ENCODE measurements at regions not wholly inside any gene's neighbourhood (a gene's known extent, or its start where the extent isn't known, plus 50 kb on each side); places are given as distances from the start of the nearest gene placed in this dataset.

GRCh38 chr13:83197316-83197715 lies 685.0 kb downstream of the SLITRK1 start:
- no peak for TF ChIP-seq CTCF (IDR thresholded peaks at IDR 0.05; ENCODE audit: insufficient read depth, low read length, poor library complexity, severe bottlenecking)
- DNase-seq (ENCODE audit: low read depth) = no peak
- Histone ChIP-seq H3K36me3 (ENCODE audit: control insufficient read depth, insufficient read depth, low read length) (no peaks in the 10 kb centered on the region), H3K27me3 (ENCODE audit: control insufficient read depth, insufficient read depth, low read length) (no peaks in the 10 kb centered on the region), H3K4me3 (ENCODE audit: low read depth, low read length) (no peak overlapping the region)

- Histone ChIP-seq H3K4me3 (ENCODE audit: low read depth, low read length) (no peak overlapping the region), H3K36me3 (ENCODE audit: control insufficient read depth, insufficient read depth, low read length) (no peaks in the 10 kb centered on the region), H3K27me3 (ENCODE audit: control insufficient read depth, insufficient read depth, low read length) (no peaks in the 10 kb centered on the region)
- no peak for DNase-seq (ENCODE audit: low read depth)
- no peak for TF ChIP-seq CTCF (IDR thresholded peaks at IDR 0.05; ENCODE audit: insufficient read depth, low read length, poor library complexity, severe bottlenecking)
Observed at GRCh38 chr13:83190020-83190419, 692.3 kb downstream of the SLITRK1 start.

GRCh38 chr13:83184819-83185218 lies 697.5 kb downstream of the SLITRK1 start:
- no peak for TF ChIP-seq CTCF (IDR thresholded peaks at IDR 0.05; ENCODE audit: insufficient read depth, low read length, poor library complexity, severe bottlenecking)
- no peak for DNase-seq (ENCODE audit: low read depth)
- H3K27me3 ChIP-seq (ENCODE audit: control insufficient read depth, insufficient read depth, low read length) = no peaks in the 10 kb centered on the region
- H3K36me3 ChIP-seq (ENCODE audit: control insufficient read depth, insufficient read depth, low read length) = no peaks in the 10 kb centered on the region
- no peak overlapping the region for H3K4me3 ChIP-seq (ENCODE audit: low read depth, low read length)

- Histone ChIP-seq H3K27me3 (ENCODE audit: control insufficient read depth, insufficient read depth, low read length) (no peaks in the 10 kb centered on the region), H3K36me3 (ENCODE audit: control insufficient read depth, insufficient read depth, low read length) (no peaks in the 10 kb centered on the region), H3K4me3 (ENCODE audit: low read depth, low read length) (no peak overlapping the region)
- no peak for TF ChIP-seq CTCF (IDR thresholded peaks at IDR 0.05; ENCODE audit: insufficient read depth, low read length, poor library complexity, severe bottlenecking)
- no peak for DNase-seq (ENCODE audit: low read depth)
Observed at GRCh38 chr13:83184150-83184475, 698.2 kb downstream of the SLITRK1 start.

GRCh38 chr13:83183439-83184149 lies 698.7 kb downstream of the SLITRK1 start:
- TF ChIP-seq CTCF (IDR thresholded peaks at IDR 0.05; ENCODE audit: insufficient read depth, low read length, poor library complexity, severe bottlenecking) = no peak
- no peaks in the 10 kb centered on the region for H3K36me3 ChIP-seq (ENCODE audit: control insufficient read depth, insufficient read depth, low read length)
- H3K4me3 ChIP-seq (ENCODE audit: low read depth, low read length) = no peak overlapping the region
- DNase-seq (ENCODE audit: low read depth) = no peak
- no peaks in the 10 kb centered on the region for H3K27me3 ChIP-seq (ENCODE audit: control insufficient read depth, insufficient read depth, low read length)

GRCh38 chr13:83182845-83183244 lies 699.4 kb downstream of the SLITRK1 start:
- no peak for TF ChIP-seq CTCF (IDR thresholded peaks at IDR 0.05; ENCODE audit: insufficient read depth, low read length, poor library complexity, severe bottlenecking)
- Histone ChIP-seq H3K27me3 (ENCODE audit: control insufficient read depth, insufficient read depth, low read length) (no peaks in the 10 kb centered on the region), H3K36me3 (ENCODE audit: control insufficient read depth, insufficient read depth, low read length) (no peaks in the 10 kb centered on the region), H3K4me3 (ENCODE audit: low read depth, low read length) (no peak overlapping the region)
- no peak for DNase-seq (ENCODE audit: low read depth)
